Retinal pigment epithelial cell (primary cell): ENCODE measurements at regions not wholly inside any gene's neighbourhood (a gene's known extent, or its start where the extent isn't known, plus 50 kb on each side); places are given as distances from the start of the nearest gene placed in this dataset.

Experiments used
- DNase-seq: peaks from one replicate; pipeline ENCODE4 v3.0.0-alpha.2; 2010; ENCODE audit warnings: low read depth
- H3K4me3 ChIP-seq: 2 replicates; pipeline ENCODE4 v1.5.1; 2011; ENCODE audit warnings: mild to moderate bottlenecking, low read length, control low read depth, moderate library complexity
- TF ChIP-seq, protein P1 (sequence below): conservative IDR thresholded peaks from 2 replicates; pipeline ENCODE4 v1.5.1; 2011; ENCODE audit warnings: low read depth, low read length, control low read depth, inconsistent platforms

DNA sequence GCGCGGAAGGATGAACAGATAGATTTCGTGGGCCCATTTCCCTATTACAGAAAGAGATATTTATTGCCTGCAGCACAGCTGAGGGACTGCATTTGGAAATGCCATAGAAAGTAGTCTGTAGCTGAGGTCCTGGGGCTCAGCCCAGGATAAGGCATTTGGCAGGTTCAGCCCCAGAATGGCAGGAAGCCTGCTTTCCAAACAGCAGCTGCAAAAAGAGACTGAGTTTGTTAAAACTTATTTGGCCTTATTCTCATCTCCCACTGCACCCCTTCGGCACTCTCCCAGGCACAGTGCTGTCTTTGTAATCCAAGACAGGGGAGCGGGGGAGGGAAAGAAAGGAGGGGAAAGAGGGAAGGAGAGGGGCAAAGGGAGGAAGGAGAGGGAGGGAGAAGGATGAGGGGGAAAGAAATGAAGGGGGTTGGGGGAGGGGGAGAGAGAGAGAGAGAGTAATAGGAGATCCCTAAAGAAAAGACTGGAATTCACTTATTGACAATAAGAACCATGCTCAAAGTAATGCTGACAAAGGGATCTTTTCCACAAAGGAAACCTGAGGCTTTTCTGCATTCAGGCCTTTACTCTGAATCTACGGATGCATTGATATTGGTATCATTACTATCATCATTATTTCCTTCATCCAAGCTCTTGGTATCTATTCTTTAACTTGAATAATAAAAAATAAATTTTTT, 94.0 kb upstream of the LRRN1 start:
- no peak overlapping the region for H3K4me3 ChIP-seq
- TF ChIP-seq, protein P1, sequence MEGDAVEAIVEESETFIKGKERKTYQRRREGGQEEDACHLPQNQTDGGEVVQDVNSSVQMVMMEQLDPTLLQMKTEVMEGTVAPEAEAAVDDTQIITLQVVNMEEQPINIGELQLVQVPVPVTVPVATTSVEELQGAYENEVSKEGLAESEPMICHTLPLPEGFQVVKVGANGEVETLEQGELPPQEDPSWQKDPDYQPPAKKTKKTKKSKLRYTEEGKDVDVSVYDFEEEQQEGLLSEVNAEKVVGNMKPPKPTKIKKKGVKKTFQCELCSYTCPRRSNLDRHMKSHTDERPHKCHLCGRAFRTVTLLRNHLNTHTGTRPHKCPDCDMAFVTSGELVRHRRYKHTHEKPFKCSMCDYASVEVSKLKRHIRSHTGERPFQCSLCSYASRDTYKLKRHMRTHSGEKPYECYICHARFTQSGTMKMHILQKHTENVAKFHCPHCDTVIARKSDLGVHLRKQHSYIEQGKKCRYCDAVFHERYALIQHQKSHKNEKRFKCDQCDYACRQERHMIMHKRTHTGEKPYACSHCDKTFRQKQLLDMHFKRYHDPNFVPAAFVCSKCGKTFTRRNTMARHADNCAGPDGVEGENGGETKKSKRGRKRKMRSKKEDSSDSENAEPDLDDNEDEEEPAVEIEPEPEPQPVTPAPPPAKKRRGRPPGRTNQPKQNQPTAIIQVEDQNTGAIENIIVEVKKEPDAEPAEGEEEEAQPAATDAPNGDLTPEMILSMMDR = no peak
- DNase-seq = no peak

DNA sequence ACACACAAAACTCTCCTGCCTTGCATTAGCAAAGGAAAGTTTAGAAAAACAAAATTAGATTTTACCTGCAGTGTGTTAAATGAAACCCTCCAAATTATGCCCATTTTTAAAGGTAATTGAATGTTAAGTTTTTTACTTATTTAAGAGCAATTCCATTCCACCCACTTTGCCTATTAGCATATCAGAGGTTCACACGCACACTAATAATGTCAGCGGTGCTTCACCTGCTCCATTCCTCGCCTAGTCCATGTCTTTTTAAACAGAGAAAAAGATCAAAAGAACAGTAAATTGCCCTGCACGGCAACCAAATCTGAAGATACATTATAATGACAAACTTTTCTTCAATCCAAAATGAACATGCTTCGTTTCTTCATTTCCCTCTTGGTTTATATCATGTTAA, 97.3 kb upstream of the LRRN1 start:
- TF ChIP-seq, protein P1 = no peak
- DNase-seq = no peak
- no peak overlapping the region for H3K4me3 ChIP-seq

DNA sequence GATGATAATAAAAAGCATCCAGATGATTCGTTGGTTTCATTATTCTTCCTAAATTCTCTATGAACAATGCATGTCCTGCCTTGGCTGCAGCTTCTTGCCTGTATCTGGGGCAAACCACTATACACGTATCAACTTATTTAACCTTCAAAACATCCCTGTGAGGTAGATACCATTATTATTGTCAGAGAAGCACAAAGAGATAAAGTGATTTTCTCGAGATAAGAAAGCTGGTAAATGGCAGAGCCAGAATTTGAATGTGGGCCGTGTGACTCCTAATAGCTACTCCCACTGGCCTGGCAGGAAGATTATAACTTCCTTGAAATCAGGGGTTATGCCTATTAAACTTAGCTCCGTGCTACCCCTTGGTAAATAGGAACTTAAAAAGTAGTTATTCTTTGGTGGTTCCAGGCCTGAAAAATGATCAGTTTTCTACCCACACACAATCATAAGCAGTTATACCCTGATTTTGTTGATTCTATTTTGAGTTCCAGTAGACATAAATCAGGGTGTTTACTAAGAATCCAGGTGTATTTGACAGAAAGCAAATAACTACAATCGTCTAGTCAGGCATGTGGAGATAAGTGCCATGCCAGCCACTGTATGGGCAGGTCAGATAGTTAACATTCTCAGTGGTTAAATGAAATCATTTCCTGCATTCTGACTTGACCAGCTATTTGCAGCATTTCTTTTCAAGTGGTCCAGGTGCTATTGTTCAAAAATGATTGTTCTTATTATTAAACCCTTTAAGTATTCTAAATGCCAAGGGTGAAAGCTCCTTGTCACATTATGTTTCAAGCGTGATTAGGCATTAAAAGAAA, 99.2 kb upstream of the LRRN1 start:
- no peak for DNase-seq
- TF ChIP-seq, protein P1 = no peak
- no peak overlapping the region for H3K4me3 ChIP-seq

DNA sequence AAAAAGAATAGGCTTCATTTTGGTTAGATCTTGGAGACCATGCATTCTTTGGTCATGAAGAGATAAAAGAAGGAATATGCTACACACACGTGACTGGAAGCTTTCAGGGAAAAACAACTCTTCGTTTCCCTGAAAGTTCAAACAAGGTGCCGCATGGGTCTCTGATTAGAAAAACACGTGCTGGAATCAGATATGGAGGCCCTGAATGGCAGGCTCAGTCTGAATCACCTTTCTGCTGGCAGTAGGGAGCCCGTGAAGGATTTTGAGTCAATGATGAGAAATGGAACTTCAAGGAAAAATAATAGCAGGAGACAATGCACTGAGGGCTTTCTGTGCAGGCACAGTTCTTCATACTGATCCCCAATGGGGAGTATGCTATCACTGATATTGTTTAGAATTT, 99.8 kb upstream of the LRRN1 start:
- TF ChIP-seq, protein P1 = no peak
- no peak overlapping the region for H3K4me3 ChIP-seq
- no peak for DNase-seq

DNA sequence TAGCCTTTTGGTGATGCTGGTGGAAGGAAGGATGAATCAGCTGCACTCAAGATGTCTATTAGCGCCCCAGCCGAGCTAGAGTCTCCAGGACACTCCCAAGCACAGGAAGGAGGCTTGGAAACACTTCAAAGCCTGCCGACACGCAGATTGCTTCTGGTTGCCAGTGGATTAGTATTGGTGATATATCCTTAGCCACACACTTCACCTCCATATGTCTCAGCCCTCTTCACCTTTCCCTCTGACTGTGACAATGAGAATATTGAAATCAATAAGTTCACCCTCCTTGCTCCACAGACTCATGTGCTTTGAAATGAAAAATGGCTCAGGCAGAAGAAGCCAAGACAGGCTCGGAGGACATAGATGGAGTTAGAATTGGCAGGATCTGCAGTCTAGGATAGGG, 102.9 kb upstream of the LRRN1 start:
- TF ChIP-seq, protein P1 = no peak
- no peak overlapping the region for H3K4me3 ChIP-seq
- DNase-seq = no peak

DNA sequence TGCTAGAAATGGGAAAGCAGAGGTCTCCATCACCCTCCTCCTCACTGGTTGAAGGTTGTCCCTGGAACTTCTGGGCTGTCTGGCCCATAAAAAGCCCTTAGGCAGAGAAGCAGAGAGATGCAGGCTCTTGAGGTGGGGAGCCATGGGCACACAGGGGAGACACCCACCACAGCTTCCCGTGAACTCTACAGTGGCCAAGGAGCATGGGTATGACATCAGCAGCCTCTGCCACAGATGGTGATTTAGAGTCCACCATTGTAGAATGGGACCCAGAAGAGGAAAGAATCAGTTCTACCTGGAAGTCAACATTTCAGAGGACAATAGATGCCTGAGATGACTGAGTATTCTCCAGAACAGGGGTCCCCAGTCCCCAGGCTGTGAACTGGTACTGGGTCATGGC, 105.6 kb upstream of the LRRN1 start:
- no peak for DNase-seq
- no peak overlapping the region for H3K4me3 ChIP-seq
- TF ChIP-seq, protein P1 = no peak
